ENCODE measurements at regions not wholly inside any gene's neighbourhood (a gene's known extent, or its start where the extent isn't known, plus 50 kb on each side); places are given as distances from the start of the nearest gene placed in this dataset.
"Not testable (repeated sequence)": the region's sequence is repeated elsewhere in the genome, so short reads cannot be mapped to it uniquely, and the experiment has no call there.

- H4K5ac ChIP-seq (ENCODE audit: insufficient read length, low read depth, low read length); H3K14ac ChIP-seq (ENCODE audit: insufficient read length); H2BK20ac ChIP-seq (ENCODE audit: low read length); H3K36me3 ChIP-seq (ENCODE audit: control insufficient read depth in 2 of 4, insufficient read depth in 4 of 4, low read length in 3 of 4); CTCF ChIA-PET (ENCODE audit: partially characterized antibody); H3K9ac ChIP-seq (replicated peaks in 1 of 4; ENCODE audit: extremely low read depth in 1 of 4, low read depth in 3 of 4, low read length in 3 of 4); H3K79me2 ChIP-seq (ENCODE audit: control insufficient read depth in 1 of 2, insufficient read depth in 2 of 2, low read length in 2 of 2); H3K4me2 ChIP-seq (ENCODE audit: insufficient read depth in 1 of 2, low read depth in 2 of 2, low read length in 2 of 2); H3K56ac ChIP-seq (replicated peaks; ENCODE audit: insufficient read length, low read depth, low read length); H3K27ac ChIP-seq (ENCODE audit: low read depth, low read length); H4K8ac ChIP-seq (ENCODE audit: extremely low read depth, insufficient read depth, low read length); H3K18ac ChIP-seq (ENCODE audit: extremely low read depth, low read length); H2AFZ ChIP-seq (ENCODE audit: low read length); H3K23ac ChIP-seq (ENCODE audit: insufficient read length); H4K20me1 ChIP-seq (replicated peaks in 1 of 2; ENCODE audit: control insufficient read depth in 1 of 2, insufficient read depth in 2 of 2, low read length in 2 of 2); H2BK5ac ChIP-seq (ENCODE audit: low read depth, low read length); H4K91ac ChIP-seq (replicated peaks; ENCODE audit: insufficient read length, low read length); H2BK12ac ChIP-seq (ENCODE audit: low read depth, low read length); H2BK120ac ChIP-seq (replicated peaks; ENCODE audit: low read depth, low read length); H3K79me1 ChIP-seq (ENCODE audit: low read depth, low read length); H3K9me3 ChIP-seq (ENCODE audit: insufficient read depth in 2 of 2, low read depth in 1 of 2, low read length in 1 of 2); H2BK15ac ChIP-seq (ENCODE audit: low read length); DNase-seq (ENCODE audit: low read depth in 1 of 2, low spot score in 2 of 2); H3K4me1 ChIP-seq (replicated peaks in 1 of 4; ENCODE audit: control insufficient read depth in 3 of 4, insufficient read depth in 4 of 4, low read length in 3 of 4); H3K4ac ChIP-seq (replicated peaks; ENCODE audit: insufficient read length, low read depth, low read length); H3K27me3 ChIP-seq (replicated peaks in 1 of 4; ENCODE audit: control insufficient read depth in 3 of 4, extremely low read depth in 1 of 4, insufficient read depth in 3 of 4, low read length in 3 of 4); H2AK5ac ChIP-seq (ENCODE audit: low read depth, low read length); H3K4me3 ChIP-seq (ENCODE audit: extremely low read depth in 1 of 4, insufficient read depth in 2 of 4, low read depth in 3 of 4, low read length in 4 of 4); POLR2A ChIA-PET (ENCODE audit: partially characterized antibody); FAIRE-seq: not testable (repeated sequence)
- peaks cover 10% of the 10 kb centered on the region; the same call in 1 of the 2 replicates for H3K23me2 ChIP-seq (ENCODE audit: low read depth, low read length)
- 97% methylated on average over 12 of the region's 12 CpGs; no CpG with 5 or more reads in 1 of the 2 experiments for whole genome bisulfite sequencing, 2 experiments (ENCODE audit: extremely low coverage in 1 of 2, insufficient coverage in 1 of 2, insufficient read length in 1 of 2, insufficient replicate concordance in 2 of 2, low coverage in 1 of 2, low lambda C conversion rate in 2 of 2, missing lambda C conversion rate in 1 of 2)
Measured at GRCh38 chrX:1908996-1909395, 294.1 kb downstream of the ASMT start.

All from H1 (cell line).